ENCODE measurements at regions not wholly inside any gene's neighbourhood (a gene's known extent, or its start where the extent isn't known, plus 50 kb on each side); places are given as distances from the start of the nearest gene placed in this dataset.

- no peak for DNase-seq (ENCODE audit: low spot score)
Measured at GRCh38 chrX:118878977-118879376, 55.4 kb downstream of the ZCCHC12 start.

GRCh38 chrX:118879586-118879985 is 56.0 kb downstream of the ZCCHC12 start:
- DNase-seq (ENCODE audit: low spot score), result no peak

- no peak for DNase-seq (ENCODE audit: low spot score)
Measured at GRCh38 chrX:118883994-118884393, 60.4 kb downstream of the ZCCHC12 start.

- peak; percentile 39 for DNase-seq (ENCODE audit: low spot score)
Measured at GRCh38 chrX:118884552-118885138, 61.0 kb downstream of the ZCCHC12 start.

GRCh38 chrX:118893923-118894322 is 70.3 kb downstream of the ZCCHC12 start:
- DNase-seq (ENCODE audit: low spot score), result no peak

GRCh38 chrX:118901991-118902390 is 72.4 kb upstream of the LONRF3 start:
- DNase-seq (ENCODE audit: low spot score), result no peak

- DNase-seq (ENCODE audit: low spot score), result no peak
Measured at GRCh38 chrX:118904218-118904617, 70.2 kb upstream of the LONRF3 start.

GRCh38 chrX:118904664-118905063 is 69.8 kb upstream of the LONRF3 start:
- DNase-seq (ENCODE audit: low spot score), result no peak

Data from H4 (cell line).